ENCODE measurements at regions not wholly inside any gene's neighbourhood (a gene's known extent, or its start where the extent isn't known, plus 50 kb on each side); places are given as distances from the start of the nearest gene placed in this dataset.

GRCh38 chr3:104886220-104886995 lies 480.3 kb upstream of the ALCAM start:
- Histone ChIP-seq H3K4me3 (ENCODE audit: low read length in 2 of 2) (no peak overlapping the region), H3K36me3 (ENCODE audit: insufficient read depth, low read length) (no peaks in the 10 kb centered on the region), H3K27me3 (ENCODE audit: insufficient read depth, low read length) (no peaks in the 10 kb centered on the region), H3K4me1 (ENCODE audit: insufficient read depth, low read length) (no peaks in the 10 kb centered on the region), H3K27ac (ENCODE audit: low read depth, low read length) (no peak overlapping the region), H3K9me3 (ENCODE audit: control insufficient read depth in 1 of 2, low read length in 2 of 2) (no peaks in the 10 kb centered on the region)
- Mint-ChIP-seq H3K9me3 (no peaks in the 10 kb centered on the region), H3K4me3 (no peak overlapping the region), H3K36me3 (no peaks in the 10 kb centered on the region), H3K27me3 (no peaks in the 10 kb centered on the region), H3K27ac (no peak overlapping the region), H3K4me1 (no peaks in the 10 kb centered on the region)
- no peak for DNase-seq
- intact Hi-C loops (cut with micrococcal nuclease): no loop called here
- POLR2A ChIA-PET (ENCODE audit: partially characterized antibody): no interaction called here
- CTCF ChIA-PET (ENCODE audit: partially characterized antibody): no interaction called here

- no peaks in the 10 kb centered on the region for H3K9me3 ChIP-seq (ENCODE audit: control insufficient read depth in 1 of 2, low read length in 2 of 2)
- H3K27me3 ChIP-seq (ENCODE audit: insufficient read depth, low read length): no peaks in the 10 kb centered on the region
- Mint-ChIP-seq H3K4me1 (no peaks in the 10 kb centered on the region), H3K9me3 (no peaks in the 10 kb centered on the region), H3K4me3 (no peak overlapping the region), H3K36me3 (no peaks in the 10 kb centered on the region), H3K27me3 (no peaks in the 10 kb centered on the region), H3K27ac (no peak overlapping the region)
- H3K4me3 ChIP-seq (ENCODE audit: low read length in 2 of 2): no peak overlapping the region
- no peak for DNase-seq
- H3K27ac ChIP-seq (ENCODE audit: low read depth, low read length): no peak overlapping the region
- intact Hi-C loops (cut with micrococcal nuclease): no loop called here
- H3K36me3 ChIP-seq (ENCODE audit: insufficient read depth, low read length): no peaks in the 10 kb centered on the region
- CTCF ChIA-PET (ENCODE audit: partially characterized antibody): no interaction called here
- H3K4me1 ChIP-seq (ENCODE audit: insufficient read depth, low read length): no peaks in the 10 kb centered on the region
- POLR2A ChIA-PET (ENCODE audit: partially characterized antibody): no interaction called here
These were observed 479.6 kb upstream of the ALCAM start for GRCh38 chr3:104887069-104887468.

- H3K27ac Mint-ChIP-seq: no peak overlapping the region
- ChIA-PET POLR2A (ENCODE audit: partially characterized antibody) (no interaction called here), CTCF (ENCODE audit: partially characterized antibody) (no interaction called here)
- no peak for DNase-seq
- no peaks in the 10 kb centered on the region for H3K4me1 ChIP-seq (ENCODE audit: insufficient read depth, low read length)
- H3K36me3 ChIP-seq (ENCODE audit: insufficient read depth, low read length): no peaks in the 10 kb centered on the region
- H3K9me3 ChIP-seq (ENCODE audit: control insufficient read depth in 1 of 2, low read length in 2 of 2): no peaks in the 10 kb centered on the region
- H3K27me3 Mint-ChIP-seq: no peaks in the 10 kb centered on the region
- H3K4me3 Mint-ChIP-seq: no peak overlapping the region
- no peaks in the 10 kb centered on the region for H3K9me3 Mint-ChIP-seq
- H3K4me1 Mint-ChIP-seq: no peaks in the 10 kb centered on the region
- H3K27me3 ChIP-seq (ENCODE audit: insufficient read depth, low read length): no peaks in the 10 kb centered on the region
- H3K36me3 Mint-ChIP-seq: no peaks in the 10 kb centered on the region
- H3K4me3 ChIP-seq (ENCODE audit: low read length in 2 of 2): no peak overlapping the region
- no peak overlapping the region for H3K27ac ChIP-seq (ENCODE audit: low read depth, low read length)
- intact Hi-C loops (cut with micrococcal nuclease): no loop called here
These were observed 479.1 kb upstream of the ALCAM start for GRCh38 chr3:104887619-104888018.

GRCh38 chr3:104892044-104892443 lies 474.7 kb upstream of the ALCAM start:
- Histone ChIP-seq H3K9me3 (ENCODE audit: control insufficient read depth in 1 of 2, low read length in 2 of 2) (no peaks in the 10 kb centered on the region), H3K27ac (ENCODE audit: low read depth, low read length) (no peak overlapping the region), H3K27me3 (ENCODE audit: insufficient read depth, low read length) (no peaks in the 10 kb centered on the region), H3K4me1 (ENCODE audit: insufficient read depth, low read length) (no peaks in the 10 kb centered on the region), H3K4me3 (ENCODE audit: low read length in 2 of 2) (no peak overlapping the region), H3K36me3 (ENCODE audit: insufficient read depth, low read length) (no peaks in the 10 kb centered on the region)
- Mint-ChIP-seq H3K36me3 (no peaks in the 10 kb centered on the region), H3K27ac (no peak overlapping the region), H3K4me3 (no peak overlapping the region), H3K27me3 (no peaks in the 10 kb centered on the region), H3K9me3 (no peaks in the 10 kb centered on the region), H3K4me1 (no peaks in the 10 kb centered on the region)
- POLR2A ChIA-PET (ENCODE audit: partially characterized antibody): no interaction called here
- intact Hi-C loops (cut with micrococcal nuclease): no loop called here
- CTCF ChIA-PET (ENCODE audit: partially characterized antibody): no interaction called here
- no peak for DNase-seq

GRCh38 chr3:104896624-104897023 lies 470.1 kb upstream of the ALCAM start:
- Mint-ChIP-seq H3K9me3 (peaks cover 0 to 2% (median 0%) of the 10 kb centered on the region in 8 donors), H3K4me1 (no peaks in the 10 kb centered on the region), H3K27me3 (no peaks in the 10 kb centered on the region), H3K4me3 (no peak overlapping the region), H3K27ac (no peak overlapping the region), H3K36me3 (no peaks in the 10 kb centered on the region)
- ChIA-PET POLR2A (ENCODE audit: partially characterized antibody) (no interaction called here), CTCF (ENCODE audit: partially characterized antibody) (no interaction called here)
- H3K4me1 ChIP-seq (ENCODE audit: insufficient read depth, low read length): no peaks in the 10 kb centered on the region
- no peak for DNase-seq
- no peaks in the 10 kb centered on the region for H3K9me3 ChIP-seq (ENCODE audit: control insufficient read depth in 1 of 2, low read length in 2 of 2)
- H3K27ac ChIP-seq (ENCODE audit: low read depth, low read length): no peak overlapping the region
- no peaks in the 10 kb centered on the region for H3K36me3 ChIP-seq (ENCODE audit: insufficient read depth, low read length)
- no peak overlapping the region for H3K4me3 ChIP-seq (ENCODE audit: low read length in 2 of 2)
- no peaks in the 10 kb centered on the region for H3K27me3 ChIP-seq (ENCODE audit: insufficient read depth, low read length)
- intact Hi-C loops (cut with micrococcal nuclease): no loop called here

GRCh38 chr3:104901396-104901795 lies 465.3 kb upstream of the ALCAM start:
- no peaks in the 10 kb centered on the region for H3K4me1 ChIP-seq (ENCODE audit: insufficient read depth, low read length)
- DNase-seq: no peak

GRCh38 chr3:104903064-104903463 lies 463.6 kb upstream of the ALCAM start:
- Histone ChIP-seq H3K4me1 (ENCODE audit: insufficient read depth, low read length) (no peaks in the 10 kb centered on the region), H3K4me3 (ENCODE audit: low read length in 2 of 2) (no peak overlapping the region), H3K27me3 (ENCODE audit: insufficient read depth, low read length) (no peaks in the 10 kb centered on the region), H3K9me3 (ENCODE audit: control insufficient read depth in 1 of 2, low read length in 2 of 2) (no peaks in the 10 kb centered on the region), H3K27ac (ENCODE audit: low read depth, low read length) (no peak overlapping the region), H3K36me3 (ENCODE audit: insufficient read depth, low read length) (no peaks in the 10 kb centered on the region)
- Mint-ChIP-seq H3K4me3 (no peak overlapping the region), H3K36me3 (no peaks in the 10 kb centered on the region), H3K27me3 (no peaks in the 10 kb centered on the region), H3K4me1 (no peaks in the 10 kb centered on the region), H3K9me3 (peaks cover 4 to 17% (median 9%) of the 10 kb centered on the region in 8 donors), H3K27ac (no peak overlapping the region)
- CTCF ChIA-PET (ENCODE audit: partially characterized antibody): no interaction called here
- no peak for DNase-seq
- POLR2A ChIA-PET (ENCODE audit: partially characterized antibody): no interaction called here
- intact Hi-C loops (cut with micrococcal nuclease): no loop called here

More at GRCh38 chr3:104901396-104901795, 465.3 kb upstream of the ALCAM start:
- Mint-ChIP-seq H3K9me3 (peaks cover 4 to 13% (median 8%) of the 10 kb centered on the region in 8 donors), H3K4me1 (no peaks in the 10 kb centered on the region), H3K4me3 (no peak overlapping the region), H3K27ac (no peak overlapping the region), H3K36me3 (no peaks in the 10 kb centered on the region), H3K27me3 (no peaks in the 10 kb centered on the region)
- CTCF ChIA-PET (ENCODE audit: partially characterized antibody): no interaction called here
- no peaks in the 10 kb centered on the region for H3K9me3 ChIP-seq (ENCODE audit: control insufficient read depth in 1 of 2, low read length in 2 of 2)
- no peak overlapping the region for H3K4me3 ChIP-seq (ENCODE audit: low read length in 2 of 2)
- H3K36me3 ChIP-seq (ENCODE audit: insufficient read depth, low read length): no peaks in the 10 kb centered on the region
- POLR2A ChIA-PET (ENCODE audit: partially characterized antibody): no interaction called here
- H3K27ac ChIP-seq (ENCODE audit: low read depth, low read length): no peak overlapping the region
- H3K27me3 ChIP-seq (ENCODE audit: insufficient read depth, low read length): no peaks in the 10 kb centered on the region
- intact Hi-C loops (cut with micrococcal nuclease): no loop called here
